GM19438 (cell line): ENCODE measurements at regions not wholly inside any gene's neighbourhood (a gene's known extent, or its start where the extent isn't known, plus 50 kb on each side); places are given as distances from the start of the nearest gene placed in this dataset.
"Not testable (repeated sequence)": the region's sequence is repeated elsewhere in the genome, so short reads cannot be mapped to it uniquely, and the experiment has no call there.

Experiments
- ATAC-seq: cut with Tn5 transposase; IDR thresholded peaks from one replicate; pipeline ENCODE4 v1.9.1; 2021; ENCODE audit warnings: low read depth; ENCODE audit not compliant: unreplicated experiment

DNA sequence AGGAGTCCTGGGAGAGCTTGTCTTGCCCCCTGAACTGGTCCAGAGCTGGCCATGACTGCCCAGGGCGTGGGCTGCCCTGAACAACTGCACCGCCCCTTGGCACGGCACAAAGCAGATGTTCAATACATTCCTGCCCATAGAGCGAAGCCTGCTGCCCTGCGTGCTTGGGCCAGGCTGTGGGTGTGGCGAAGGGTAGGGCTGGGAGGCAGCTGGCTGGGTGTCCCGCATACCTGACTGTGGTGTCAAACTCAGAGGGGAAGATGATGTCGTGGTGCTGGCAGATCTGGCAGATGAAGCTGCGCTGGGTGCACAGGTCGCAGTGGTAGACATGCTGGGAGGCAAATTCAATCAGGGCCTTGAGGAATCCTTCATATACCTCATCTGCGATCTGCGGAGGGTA is 124.2 kb upstream of the SMURF2 start:
- ATAC-seq: no peak

DNA sequence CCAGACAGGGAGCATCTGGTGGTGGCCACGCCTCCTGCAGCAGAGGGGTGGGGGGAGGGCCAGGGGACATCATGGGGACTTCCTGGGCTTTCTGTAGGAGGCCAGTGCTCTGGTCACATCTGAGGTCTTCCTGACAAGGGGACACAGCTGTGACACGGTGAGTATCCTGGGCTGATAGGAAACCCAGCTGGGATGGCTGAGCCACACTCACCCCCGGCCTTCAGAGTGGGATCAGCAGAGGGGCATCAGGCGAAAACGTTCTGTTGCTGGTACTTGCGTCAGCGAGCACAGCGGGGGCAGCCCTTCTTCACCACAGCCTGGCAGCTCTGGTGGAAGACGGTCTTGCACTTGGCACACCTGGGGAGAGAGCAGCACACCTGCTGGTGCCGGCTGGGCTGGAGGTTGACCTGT is 122.9 kb upstream of the SMURF2 start:
- no peak for ATAC-seq

DNA sequence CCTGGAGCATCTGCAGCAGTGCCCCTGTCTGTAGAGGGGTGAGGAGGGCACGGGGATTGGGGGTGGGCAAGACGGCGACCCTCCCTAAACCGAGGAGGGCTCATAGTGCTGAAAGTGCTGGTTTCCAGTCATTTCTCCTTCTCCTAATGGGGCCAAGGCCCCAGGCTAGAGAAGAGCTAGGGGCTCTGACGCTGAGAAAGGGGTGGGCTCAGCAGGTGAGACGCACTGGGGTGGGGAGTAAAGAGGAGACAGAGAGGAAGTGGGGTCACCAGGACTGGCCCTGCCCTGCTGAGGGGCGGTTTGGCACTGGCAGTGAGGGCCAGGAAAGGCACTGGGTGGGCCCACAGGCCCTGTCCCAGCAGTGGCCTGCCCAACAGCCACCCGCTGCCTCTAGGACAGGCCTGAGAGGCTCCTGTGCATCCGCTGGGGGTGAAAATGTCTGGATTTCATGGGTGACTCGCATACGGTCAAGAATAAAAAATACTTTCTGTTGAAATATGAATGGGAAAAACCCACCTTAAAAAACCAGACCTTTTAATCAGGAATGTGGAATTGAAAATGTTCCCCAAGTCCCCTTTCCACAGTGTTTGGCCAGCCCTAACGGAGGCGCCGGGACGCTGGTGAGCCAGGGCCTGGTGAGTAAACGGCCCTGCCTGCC is 122.4 kb upstream of the SMURF2 start:
- no peak for ATAC-seq

DNA sequence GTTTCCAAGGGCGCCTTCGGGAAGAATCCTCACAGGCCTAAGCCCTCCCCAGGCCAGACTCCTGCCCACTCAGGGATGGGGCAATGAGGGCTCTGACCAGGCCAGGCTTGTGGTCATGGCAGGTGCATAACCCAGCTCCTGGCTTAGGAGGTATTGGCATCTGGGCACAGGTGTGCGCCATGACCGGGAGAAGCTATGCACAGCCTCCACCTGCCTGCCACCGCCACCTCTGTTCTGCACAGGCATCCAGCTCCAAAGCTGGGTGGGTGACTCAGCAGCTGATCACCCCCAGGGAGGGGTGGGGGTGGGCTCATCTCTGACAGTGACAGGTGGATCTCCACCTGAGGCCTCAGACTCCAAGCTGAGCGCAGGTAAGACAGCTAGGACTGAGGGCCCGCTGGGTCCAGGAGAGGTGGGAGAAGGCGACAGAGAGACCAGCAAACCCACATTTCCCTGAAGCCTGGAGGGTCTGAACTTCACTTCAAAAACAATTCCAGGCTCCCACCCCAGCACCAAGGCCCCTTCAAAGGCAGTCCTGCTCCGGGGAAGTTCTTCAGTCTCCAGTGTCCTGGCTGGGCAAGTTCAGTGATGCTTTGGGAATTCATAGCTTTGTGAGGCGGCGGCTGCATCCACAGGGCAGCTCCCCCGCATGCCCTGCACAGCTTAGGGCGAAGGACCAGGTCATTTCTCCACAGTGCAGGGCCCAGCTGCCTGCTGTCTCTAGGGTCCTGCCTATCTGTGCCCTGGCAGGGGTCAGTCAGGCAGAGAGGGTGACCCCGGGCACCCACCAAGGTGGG is 121.6 kb upstream of the SMURF2 start:
- ATAC-seq: no peak

DNA sequence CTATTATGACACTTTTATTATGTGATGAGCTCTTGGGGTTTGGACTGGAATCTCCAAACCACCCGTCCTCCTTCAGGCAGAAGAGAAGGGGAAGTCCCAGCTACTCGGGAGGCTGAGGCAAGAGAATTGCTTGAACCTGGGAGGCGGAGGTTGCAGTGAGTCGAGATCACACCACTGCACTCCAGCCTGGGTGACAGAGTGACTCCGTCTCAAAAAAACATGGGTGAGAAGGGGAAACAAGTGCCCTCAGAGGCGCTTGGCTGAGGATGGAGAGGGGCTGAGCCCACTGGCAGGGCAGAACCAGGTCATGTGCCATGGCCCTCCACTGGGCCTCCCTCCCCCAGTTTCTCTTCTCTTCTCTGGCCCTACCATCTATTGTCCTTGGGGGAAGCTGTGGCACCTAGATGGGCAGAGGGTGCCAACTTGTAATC is 120.9 kb upstream of the SMURF2 start:
- no peak for ATAC-seq

DNA sequence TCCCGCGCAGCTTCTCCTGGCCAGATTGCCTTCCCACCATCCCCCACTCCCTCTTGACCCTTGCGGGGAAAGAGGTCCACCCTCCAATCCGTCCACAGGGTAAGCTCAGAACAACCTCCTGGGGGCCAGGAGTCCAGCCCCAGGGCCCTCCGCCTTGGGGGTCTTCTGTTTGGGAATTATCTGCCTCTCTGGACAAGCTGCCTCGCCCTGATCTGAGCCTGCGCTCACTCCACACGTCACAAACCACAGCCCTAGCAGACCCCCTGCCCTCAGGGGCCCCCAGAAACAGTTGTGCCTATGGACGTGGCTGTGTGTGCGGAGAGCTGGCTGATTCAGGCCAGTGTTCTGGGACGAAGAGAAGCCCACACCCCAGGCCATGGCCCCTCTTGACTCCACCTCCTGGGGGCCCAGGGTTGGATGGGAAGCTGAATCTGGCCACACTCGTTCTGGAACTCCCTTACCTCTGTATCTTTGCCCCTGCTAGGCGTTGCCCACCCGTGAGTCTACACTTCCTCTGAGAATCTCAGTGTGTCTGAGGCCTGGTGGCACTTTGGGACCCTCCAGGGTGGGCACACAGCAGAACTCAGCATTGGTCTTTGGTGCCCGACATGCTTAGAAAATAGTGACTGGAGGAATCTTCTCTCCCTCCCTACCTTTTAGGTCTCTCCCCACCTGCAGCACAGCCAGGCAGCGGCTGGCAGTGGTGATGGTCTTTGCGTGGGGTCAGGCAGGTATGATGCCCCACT is 119.9 kb upstream of the SMURF2 start:
- ATAC-seq: no peak

DNA sequence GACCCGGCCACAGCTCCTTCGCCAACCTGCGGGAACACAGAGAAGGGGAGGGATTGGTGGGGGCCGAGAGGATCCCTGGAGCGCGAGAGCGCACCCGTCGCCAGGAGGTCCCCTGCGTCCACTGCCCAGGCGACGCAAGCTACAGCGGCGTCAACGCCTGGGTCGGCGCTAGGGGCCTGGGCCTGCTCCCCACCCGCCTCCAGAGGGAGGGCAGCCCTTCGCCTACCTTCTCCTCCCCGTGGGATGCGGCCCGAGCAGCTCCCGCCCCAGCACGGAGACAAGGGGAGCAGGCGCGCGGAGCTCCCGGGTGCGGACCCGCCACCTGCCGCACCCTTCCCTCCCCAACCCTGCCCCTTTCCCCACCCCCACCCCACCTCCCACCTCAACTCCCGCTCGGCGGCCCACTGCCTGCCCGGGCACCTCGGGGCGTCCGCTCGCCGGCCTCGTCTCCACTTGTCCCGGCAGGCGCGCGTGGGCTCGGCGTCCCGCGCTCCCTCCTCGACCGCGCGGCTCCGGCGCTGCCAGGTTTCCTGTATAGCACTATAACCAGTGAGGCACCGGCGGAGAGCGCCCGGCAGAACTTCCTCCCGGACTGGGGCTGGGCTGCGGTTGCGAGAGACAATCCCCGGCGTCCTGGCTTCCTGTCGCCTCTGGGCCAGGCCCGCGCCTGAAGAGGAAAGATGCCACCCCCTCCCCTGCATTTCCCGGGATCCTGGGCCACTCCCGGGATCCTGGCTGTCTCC is 119.1 kb upstream of the SMURF2 start:
- ATAC-seq: no peak

DNA sequence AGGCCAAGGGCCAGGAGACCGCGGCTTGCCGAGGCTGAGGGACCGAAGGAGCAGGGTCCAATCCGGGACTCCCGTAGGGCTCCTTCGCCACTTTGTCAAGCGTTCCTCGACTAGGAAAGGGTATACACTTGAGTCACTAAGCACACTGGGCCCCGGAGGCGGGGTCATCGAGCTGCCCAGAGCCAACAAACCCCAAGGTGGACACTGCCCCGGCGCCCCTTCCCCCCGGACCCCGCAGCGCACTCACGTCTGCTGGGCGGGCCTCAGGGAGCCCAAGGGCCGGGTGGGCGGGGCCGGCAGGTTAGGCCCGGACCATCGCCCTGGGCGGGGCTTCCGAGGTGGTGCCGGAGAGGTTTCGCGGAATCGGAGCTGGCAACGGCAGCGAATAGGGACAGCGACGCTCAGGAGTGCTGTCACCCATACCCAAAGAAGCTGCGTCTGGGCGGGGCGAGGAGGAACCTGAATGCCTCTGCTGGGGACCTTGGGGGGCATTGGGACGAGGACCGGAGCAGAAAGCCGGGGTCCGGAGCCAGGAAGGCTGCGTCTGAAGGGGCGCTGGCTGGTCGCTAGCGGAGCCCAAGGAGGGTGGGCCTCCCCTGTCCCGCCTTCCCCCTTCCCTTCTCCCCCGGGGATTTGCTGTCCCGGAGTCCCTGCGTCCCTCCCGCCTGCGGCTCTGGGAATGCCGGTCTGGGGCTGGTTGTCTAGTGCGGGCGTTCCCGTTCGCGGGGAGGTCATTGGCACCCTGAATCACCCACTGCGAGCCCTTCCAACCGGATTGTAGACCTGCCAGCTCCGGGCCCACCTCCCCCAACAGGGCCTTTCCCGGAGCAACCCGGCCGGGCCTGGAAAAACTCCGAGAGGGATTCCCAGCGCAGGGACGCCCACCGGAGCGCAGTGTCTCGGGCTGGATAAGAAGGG is 118.2 kb upstream of the SMURF2 start:
- no peak for ATAC-seq

DNA sequence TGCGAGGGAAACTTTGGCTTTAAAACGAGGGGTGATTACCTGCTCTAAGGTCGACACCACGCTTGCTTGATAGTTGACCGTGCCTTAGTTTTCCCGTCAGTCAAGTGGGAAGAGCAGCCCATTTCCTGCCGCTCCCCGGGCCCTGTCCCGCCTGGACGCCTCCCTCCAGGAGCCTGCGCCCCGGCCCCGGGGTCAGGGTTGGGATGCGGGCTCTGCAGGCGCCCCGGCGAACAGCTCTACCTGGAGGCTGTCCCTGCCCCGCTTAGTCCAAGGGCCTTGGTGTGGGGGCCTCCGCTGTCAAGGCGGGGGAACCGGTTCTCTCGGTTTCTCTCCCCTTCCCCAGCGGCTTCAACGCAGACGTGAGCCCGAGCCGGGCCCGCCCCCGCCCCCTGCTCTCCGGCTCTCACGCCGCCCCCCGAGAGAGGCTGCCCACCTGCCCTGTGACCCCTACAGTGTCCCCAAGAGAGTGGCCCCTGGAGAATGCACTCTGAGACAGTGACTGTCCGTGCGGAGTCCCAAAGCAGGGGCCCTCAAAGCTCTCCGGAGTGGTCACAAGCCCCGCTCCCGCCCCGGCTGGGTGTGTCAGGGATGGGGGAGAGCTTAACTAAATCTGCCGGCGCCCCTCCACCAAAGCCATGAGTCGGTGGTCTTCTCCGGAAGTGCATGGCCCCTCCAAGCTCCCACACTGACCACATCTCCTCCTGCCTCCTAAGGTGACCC is 117.4 kb upstream of the SMURF2 start:
- no peak for ATAC-seq

DNA sequence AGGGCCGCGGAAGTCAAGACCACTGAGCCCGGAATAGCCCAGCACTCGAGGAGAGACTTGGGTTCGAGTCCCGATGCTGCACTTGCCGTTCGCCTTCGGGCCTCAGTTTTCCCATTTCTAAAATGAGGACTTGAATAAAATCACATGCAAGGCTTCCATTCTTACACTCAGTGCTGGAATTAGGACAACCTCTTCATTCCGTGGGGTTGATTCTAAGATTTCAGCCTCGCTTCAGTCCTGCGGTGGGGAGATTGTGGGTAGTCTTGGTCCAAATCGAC is 116.9 kb upstream of the SMURF2 start:
- ATAC-seq: not testable (repeated sequence)

DNA sequence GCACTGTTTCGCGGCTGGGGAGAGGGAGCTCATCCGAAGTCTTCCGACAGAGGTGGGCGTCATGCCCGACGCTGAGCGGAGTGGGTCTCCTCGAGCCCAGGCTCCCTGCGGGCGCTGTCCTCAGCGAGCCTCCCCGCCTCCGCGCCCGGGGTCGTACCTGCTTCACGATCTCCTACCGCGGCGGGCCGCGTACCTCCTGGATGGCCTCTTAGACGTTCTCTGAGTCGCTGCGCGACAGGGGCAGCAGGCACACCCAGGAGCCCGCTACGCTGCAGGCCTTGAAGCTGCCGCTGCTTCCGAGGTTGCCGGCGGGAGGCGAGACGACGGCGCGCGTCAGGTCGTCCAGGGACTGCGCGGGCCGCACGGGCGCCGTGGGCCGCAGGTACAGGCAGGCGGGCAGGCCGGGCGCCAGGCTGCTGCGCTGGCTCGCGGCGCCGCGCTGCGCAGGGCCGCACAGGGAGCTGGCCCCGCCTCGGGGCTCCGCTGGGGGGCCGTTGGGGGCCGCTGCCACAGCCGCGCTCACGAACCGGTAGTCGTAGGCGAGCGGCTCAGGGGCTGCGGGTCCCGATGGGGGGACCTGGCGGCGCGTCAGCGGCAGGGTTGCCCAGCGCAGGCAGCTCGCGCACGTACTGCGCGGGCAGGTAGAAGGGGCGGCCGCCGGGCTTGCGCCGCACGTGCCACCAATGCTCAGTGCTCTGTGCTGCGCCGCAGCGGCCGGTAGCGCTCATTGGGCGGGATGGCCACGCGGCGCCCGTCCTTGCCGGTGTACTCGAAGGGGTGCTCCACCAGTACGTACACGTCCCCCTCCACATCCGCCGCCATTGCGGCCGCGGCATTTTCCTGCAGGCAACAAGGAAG is 116.4 kb upstream of the SMURF2 start:
- ATAC-seq: no peak

DNA sequence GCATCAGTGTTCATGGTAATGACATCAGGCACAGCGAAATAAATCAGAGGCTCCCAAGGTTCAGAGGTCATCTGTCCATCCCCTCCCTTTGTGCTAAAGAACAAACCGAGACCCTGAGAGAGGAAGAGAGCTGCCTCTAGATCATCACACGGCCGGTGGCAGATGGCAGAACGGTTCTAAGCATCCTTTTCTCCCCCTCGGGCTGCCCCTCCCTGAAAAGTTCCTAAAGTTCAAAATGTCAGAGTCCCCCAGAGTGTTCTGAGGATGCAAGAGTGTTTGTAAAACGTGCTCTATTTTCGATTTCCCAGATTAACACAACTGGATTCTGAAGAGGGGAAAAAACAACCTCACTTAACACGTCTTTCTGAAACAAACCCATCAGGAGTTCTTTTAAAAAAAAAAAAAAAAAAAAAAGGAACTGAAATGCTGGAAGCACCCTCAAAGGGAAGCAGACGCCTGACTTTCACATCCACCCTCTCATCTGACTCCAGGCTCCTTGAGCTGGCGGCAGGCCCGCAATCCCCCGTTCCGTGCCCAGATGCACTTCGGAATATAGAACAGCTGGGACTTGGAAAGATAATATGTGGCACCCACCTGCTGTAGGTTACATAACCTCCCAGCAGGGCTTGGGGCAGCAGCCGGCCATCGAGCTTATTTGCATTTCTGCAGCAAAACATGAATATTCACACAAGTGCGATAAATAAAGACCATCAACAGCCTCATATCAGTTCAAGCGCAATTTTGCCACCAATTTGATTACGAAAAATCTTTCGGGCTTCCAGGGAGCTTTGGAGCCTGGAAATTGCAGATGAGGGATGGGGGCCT is 115.5 kb upstream of the SMURF2 start:
- no peak for ATAC-seq

DNA sequence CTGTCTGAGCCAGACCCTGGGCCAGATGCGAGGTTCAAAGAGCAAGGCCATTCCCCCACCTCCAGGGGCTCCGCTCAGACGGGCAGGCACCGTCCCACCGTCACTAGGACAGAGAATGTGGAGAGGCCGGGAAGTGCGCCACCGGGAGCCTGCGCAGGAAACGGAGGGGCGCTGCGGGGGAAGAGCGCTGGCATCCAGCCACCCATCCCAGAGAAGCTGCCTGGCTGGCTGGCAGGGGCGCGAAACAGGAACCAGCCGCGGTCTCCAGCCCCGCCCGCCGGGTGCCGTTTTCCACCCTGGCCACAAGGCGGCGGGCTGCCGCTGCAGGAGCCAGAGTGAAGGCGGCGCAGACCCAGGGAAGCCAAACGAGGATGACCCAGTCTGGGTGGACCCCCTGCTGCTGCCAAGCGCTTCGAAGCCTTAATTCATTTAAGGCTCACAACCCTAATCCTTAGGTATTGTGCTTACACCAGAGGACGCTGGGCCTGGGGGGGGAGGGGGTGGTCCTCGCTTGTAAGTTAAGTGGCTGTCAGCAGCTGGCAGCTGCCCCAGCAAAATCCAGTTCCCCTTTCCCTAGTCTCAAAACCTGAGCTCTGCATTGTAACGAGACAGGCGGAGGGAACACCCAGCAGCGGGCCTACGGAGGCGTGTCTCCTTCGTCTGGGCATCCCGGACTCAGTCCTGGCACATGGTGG is 114.8 kb upstream of the SMURF2 start:
- peak; percentile 45 for ATAC-seq

DNA sequence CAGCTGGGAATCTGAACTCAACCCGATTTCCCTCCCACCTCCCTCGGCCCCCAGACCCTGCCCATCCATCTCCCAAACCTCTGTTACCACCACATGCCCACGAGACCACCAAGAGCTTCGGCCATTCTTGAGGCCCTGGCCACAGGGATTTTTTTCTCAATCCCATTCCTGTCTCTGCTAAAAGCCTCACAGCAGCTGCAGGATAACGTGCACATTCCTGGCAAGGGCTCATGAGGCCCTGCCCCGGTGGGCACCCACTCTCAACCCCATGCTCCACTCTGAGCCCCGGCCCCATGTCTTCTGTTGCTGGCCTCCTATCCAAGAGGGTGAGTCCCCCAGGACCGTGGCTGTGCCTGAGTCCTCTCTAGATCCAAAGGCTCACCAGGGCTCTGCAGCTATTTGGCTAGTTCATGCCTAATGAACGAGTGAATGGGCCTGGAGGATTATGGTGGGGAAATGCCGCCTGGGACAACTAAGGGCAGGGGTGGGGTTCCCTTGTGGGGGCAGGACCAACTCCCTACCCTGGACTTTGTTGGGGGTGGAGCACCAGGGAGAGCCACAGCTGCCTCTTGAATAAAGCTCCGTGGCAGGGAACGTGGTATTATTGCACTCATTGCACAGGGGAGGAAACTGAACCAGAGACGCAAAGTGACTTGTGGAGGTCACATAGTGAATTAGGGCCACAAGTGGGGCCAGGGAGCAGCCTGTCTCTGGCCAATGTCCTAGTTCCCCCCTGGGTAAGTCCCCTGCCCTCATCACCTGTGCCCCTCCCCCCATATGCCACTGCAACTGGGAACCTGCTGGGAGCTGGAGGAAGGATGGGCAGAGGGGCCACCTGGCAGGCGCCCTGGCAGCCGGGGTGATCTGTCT is 113.8 kb upstream of the SMURF2 start:
- no peak for ATAC-seq

DNA sequence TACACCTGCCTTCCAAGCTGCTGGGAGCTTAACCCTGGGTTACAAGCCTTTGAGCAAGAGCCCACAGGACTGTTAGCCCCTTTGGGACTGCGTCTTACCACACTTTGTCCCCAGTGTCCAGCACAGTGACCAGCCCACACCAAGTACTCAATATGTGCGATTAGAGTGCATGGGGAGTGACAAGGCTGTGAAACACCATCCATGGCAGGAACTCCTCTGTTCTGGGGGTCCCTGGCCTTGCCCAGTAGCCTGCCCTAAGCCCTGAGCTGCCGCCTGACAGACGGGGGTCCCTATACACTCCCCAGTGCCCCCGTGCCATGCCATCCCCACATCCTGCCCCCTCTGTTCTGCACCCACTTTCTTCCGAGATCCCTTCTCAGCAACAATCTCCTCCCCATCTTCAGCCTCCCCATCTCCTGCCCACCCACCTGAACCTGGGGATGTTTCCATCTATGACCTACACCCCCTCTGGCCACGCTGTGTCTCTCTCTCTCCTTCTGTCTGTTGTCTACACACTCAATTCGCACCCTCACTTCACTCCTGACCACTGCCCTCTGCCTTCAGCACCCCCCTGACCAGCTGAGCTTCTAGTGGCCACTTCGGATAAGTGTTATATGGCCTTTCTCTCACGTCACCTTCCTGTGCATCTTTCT is 112.9 kb upstream of the SMURF2 start:
- ATAC-seq: no peak
